Calu3 (cell line): ENCODE measurements at regions not wholly inside any gene's neighbourhood (a gene's known extent, or its start where the extent isn't known, plus 50 kb on each side); places are given as distances from the start of the nearest gene placed in this dataset.

ENCODE experiments used
- BruUV-seq: library from RNA; stranded (reverse); fragments of 400-500 nt; replicated peaks from 2 replicates; lab custom pipeline; 2021; lab: Mats Ljungman, UMichigan
- CTCF ChIA-PET: fragments of 300-600 bp; sonication (Branson Sonifier 250); formaldehyde crosslinking; loops from one replicate; lab custom pipeline; 2022; ENCODE audit warnings: antibody characterized with exemption; lab: Charles Lee
- DNase-seq: peaks from one replicate; pipeline ENCODE4 v3.0.0; 2022
- H3K27ac Mint-ChIP-seq: one replicate; pipeline ENCODE4 v1.8.0; 2022; ENCODE audit warnings: mixed read lengths; ENCODE audit not compliant: unreplicated experiment
- H3K27me3 Mint-ChIP-seq: one replicate; pipeline ENCODE4 v1.8.0; 2022; ENCODE audit warnings: mixed read lengths; ENCODE audit not compliant: unreplicated experiment
- H3K36me3 Mint-ChIP-seq: one replicate; pipeline ENCODE4 v1.8.0; 2022; ENCODE audit warnings: mild to moderate bottlenecking, moderate library complexity, mixed read lengths; ENCODE audit not compliant: insufficient read depth, unreplicated experiment
- H3K4me1 Mint-ChIP-seq: one replicate; pipeline ENCODE4 v1.8.0; 2022; ENCODE audit warnings: mild to moderate bottlenecking, low read depth, mixed read lengths; ENCODE audit not compliant: unreplicated experiment
- H3K4me3 Mint-ChIP-seq: one replicate; pipeline ENCODE4 v1.8.0; 2022; ENCODE audit warnings: mild to moderate bottlenecking, low read depth, moderate library complexity, mixed read lengths; ENCODE audit not compliant: unreplicated experiment
- H3K9me3 Mint-ChIP-seq: one replicate; pipeline ENCODE4 v1.8.0; 2022; ENCODE audit warnings: low read depth, mixed read lengths; ENCODE audit not compliant: unreplicated experiment
- intact Hi-C: fragments of 100-400 bp; cut with micrococcal nuclease; formaldehyde crosslinking; loops from one replicate; pipeline ENCODE4 v1.10.0; 2022; ENCODE audit not compliant: unreplicated experiment
- TF ChIP-seq, protein P1 (sequence below): fragments of 200-600 bp; IDR thresholded peaks from one replicate; pipeline ENCODE4 v1.8.0; 2022; ENCODE audit warnings: antibody characterized with exemption; ENCODE audit not compliant: unreplicated experiment

GRCh38 chr1:192489047-192489446 is 86.5 kb upstream of the RGS1 start:
- no TSS peak for BruUV-seq
- intact Hi-C loops, result loop anchor here (5.0 kb wide), 1 partner anchor 43 kb away; no protein-coding TSS in a partner anchor
- H3K27ac Mint-ChIP-seq, result no peak overlapping the region
- H3K27me3 Mint-ChIP-seq, result no peaks in the 10 kb centered on the region
- TF ChIP-seq, protein P1, sequence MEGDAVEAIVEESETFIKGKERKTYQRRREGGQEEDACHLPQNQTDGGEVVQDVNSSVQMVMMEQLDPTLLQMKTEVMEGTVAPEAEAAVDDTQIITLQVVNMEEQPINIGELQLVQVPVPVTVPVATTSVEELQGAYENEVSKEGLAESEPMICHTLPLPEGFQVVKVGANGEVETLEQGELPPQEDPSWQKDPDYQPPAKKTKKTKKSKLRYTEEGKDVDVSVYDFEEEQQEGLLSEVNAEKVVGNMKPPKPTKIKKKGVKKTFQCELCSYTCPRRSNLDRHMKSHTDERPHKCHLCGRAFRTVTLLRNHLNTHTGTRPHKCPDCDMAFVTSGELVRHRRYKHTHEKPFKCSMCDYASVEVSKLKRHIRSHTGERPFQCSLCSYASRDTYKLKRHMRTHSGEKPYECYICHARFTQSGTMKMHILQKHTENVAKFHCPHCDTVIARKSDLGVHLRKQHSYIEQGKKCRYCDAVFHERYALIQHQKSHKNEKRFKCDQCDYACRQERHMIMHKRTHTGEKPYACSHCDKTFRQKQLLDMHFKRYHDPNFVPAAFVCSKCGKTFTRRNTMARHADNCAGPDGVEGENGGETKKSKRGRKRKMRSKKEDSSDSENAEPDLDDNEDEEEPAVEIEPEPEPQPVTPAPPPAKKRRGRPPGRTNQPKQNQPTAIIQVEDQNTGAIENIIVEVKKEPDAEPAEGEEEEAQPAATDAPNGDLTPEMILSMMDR, result no peak
- no peak overlapping the region for H3K4me3 Mint-ChIP-seq
- no peak for DNase-seq
- H3K36me3 Mint-ChIP-seq, result no peaks in the 10 kb centered on the region
- no peaks in the 10 kb centered on the region for H3K9me3 Mint-ChIP-seq
- peaks cover 20% of the 10 kb centered on the region for H3K4me1 Mint-ChIP-seq
- CTCF ChIA-PET, result no interaction called here

DNA sequence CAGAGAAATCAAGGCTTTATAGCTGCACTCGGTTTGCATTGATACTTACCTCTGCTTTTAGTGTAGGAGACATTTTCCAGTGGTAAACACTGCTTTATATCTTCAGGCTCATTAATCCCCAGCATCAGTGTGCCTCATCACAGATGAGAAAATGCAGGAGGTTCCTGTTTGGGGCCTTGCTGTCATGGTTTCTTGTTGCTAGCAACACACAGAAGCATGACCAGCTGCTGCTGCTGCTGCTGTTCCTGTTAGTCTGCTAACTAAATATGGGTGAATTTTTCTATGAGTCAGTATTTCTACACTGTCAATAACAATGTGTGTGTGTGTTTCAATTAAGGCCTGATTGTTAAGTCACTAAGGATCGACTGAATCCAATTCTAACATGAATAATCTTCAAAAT is 85.8 kb upstream of the RGS1 start:
- no peaks in the 10 kb centered on the region for H3K27me3 Mint-ChIP-seq
- peaks cover 20% of the 10 kb centered on the region for H3K4me1 Mint-ChIP-seq
- H3K36me3 Mint-ChIP-seq, result no peaks in the 10 kb centered on the region
- peak overlapping the region; percentile 82 for H3K27ac Mint-ChIP-seq
- CTCF ChIA-PET, result interaction anchor here (0.7 to 1.3 kb wide), 2 partner anchors 9 to 95 kb away, joined by 3 read pairs; no protein-coding TSS in a partner anchor
- no TSS peak for BruUV-seq
- H3K9me3 Mint-ChIP-seq, result no peaks in the 10 kb centered on the region
- TF ChIP-seq, protein P1, result no peak
- intact Hi-C loops, result loop anchor here (1.0 to 5.0 kb wide), 2 partner anchors 29 to 43 kb away; no protein-coding TSS in a partner anchor
- peak; percentile 64 for DNase-seq
- H3K4me3 Mint-ChIP-seq, result no peak overlapping the region

DNA sequence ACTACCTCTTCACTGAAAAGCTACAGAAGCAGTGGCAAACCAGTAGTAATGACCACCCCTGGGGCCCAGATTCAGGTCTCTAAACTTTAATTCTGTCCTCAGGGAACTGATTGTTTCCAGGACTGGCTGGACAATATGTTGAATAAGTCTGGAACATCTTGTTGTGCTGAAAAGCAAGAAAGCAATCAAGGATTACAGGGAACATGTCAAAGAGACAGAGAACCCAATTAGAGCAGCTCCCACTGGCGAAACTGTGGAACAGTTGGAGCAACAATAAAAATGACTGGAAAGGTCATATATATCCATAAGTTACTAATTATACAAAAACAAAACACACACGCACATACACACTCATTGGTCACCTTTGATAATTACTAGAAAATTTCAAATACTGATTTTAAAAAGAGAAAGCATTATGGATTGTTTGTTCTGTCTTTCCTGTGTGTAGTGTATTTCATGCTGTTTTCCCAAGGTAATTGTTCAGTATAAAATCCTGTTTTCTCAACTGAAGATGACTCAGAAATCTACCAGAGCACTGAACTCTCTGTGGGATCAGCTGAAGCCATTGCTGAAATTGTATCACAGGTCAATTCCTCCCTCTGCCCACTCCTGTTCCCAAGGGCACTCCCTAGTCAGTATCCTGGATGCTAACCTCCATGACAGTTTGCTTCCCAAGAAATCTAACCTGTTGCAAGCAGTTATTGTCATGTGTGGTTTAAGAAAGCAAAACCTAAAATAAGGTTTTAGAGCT is 83.6 kb upstream of the RGS1 start:
- no peak for DNase-seq
- BruUV-seq, result no TSS peak
- Mint-ChIP-seq H3K36me3 (no peaks in the 10 kb centered on the region), H3K4me1 (peaks cover 9% of the 10 kb centered on the region), H3K27me3 (no peaks in the 10 kb centered on the region), H3K27ac (no peak overlapping the region), H3K9me3 (no peaks in the 10 kb centered on the region), H3K4me3 (no peak overlapping the region)
- intact Hi-C loops, result no loop called here
- CTCF ChIA-PET, result no interaction called here
- TF ChIP-seq, protein P1, result no peak

DNA sequence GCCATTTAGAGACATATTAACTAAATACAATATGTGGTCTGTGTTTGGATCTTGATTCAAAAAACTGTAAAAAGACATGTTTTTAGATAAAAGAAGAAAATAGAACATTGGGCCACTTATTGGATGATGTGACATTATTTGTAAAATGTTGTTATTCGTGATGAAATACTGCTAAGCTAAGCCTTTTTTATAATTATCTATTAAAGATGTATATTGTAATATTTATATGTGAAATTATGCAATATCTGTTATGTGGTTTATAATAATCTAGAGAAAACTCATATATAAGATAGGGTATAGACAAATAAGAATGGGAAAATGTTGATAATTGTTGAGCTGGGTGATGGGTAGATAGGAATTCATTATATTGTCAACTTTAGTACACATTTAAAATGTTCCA is 82.0 kb upstream of the RGS1 start:
- Mint-ChIP-seq H3K4me1 (peaks cover 9% of the 10 kb centered on the region), H3K27ac (no peak overlapping the region), H3K4me3 (no peak overlapping the region), H3K9me3 (peaks cover 5% of the 10 kb centered on the region), H3K27me3 (no peaks in the 10 kb centered on the region), H3K36me3 (no peaks in the 10 kb centered on the region)
- intact Hi-C loops, result no loop called here
- BruUV-seq, result no TSS peak
- CTCF ChIA-PET, result no interaction called here
- no peak for DNase-seq
- TF ChIP-seq, protein P1, result no peak
